Activated CD8-positive, alpha-beta T cell treated with anti-CD3 and anti-CD28 coated beads for 36 hours (primary cell): ENCODE measurements at regions not wholly inside any gene's neighbourhood (a gene's known extent, or its start where the extent isn't known, plus 50 kb on each side); places are given as distances from the start of the nearest gene placed in this dataset.

Source experiments
- ATAC-seq: fragments of 200-7000 bp; cut with Tn5 transposase; one replicate; pipeline ENCODE4 v1.10.0; 2021; ENCODE audit warnings: mild to moderate bottlenecking, moderate library complexity
- CTCF ChIA-PET: fragments of 350-600 bp; sonication (Branson Sonifier 250); formaldehyde crosslinking; loops from one replicate; lab custom pipeline; 2021; ENCODE audit warnings: antibody characterized with exemption; lab: Charles Lee
- POLR2A ChIA-PET: fragments of 350-600 bp; sonication (Branson Sonifier 250); formaldehyde crosslinking; loops from one replicate; lab custom pipeline; 2021; ENCODE audit warnings: antibody characterized with exemption; lab: Charles Lee
- DNase-seq: peaks from one replicate; pipeline ENCODE4 v3.0.0-alpha.2; 2020
- H3K27ac Mint-ChIP-seq: one replicate; pipeline ENCODE4 v1.8.0; 2021; ENCODE audit warnings: mild to moderate bottlenecking, mixed read lengths
- H3K27me3 Mint-ChIP-seq: one replicate; pipeline ENCODE4 v1.8.0; 2021; ENCODE audit warnings: mixed read lengths
- H3K36me3 Mint-ChIP-seq: one replicate; pipeline ENCODE4 v1.8.0; 2021; ENCODE audit warnings: low read depth, mixed read lengths
- H3K4me1 Mint-ChIP-seq: one replicate; pipeline ENCODE4 v1.8.0; 2021; ENCODE audit warnings: low read depth, mixed read lengths
- H3K4me3 Mint-ChIP-seq: one replicate; pipeline ENCODE4 v1.8.0; 2021; ENCODE audit warnings: mild to moderate bottlenecking, moderate library complexity, mixed read lengths
- H3K9me3 Mint-ChIP-seq: one replicate; pipeline ENCODE4 v1.8.0; 2021; ENCODE audit warnings: mixed read lengths
- CTCF ChIP-seq: fragments of 200-600 bp; IDR thresholded peaks from one replicate; pipeline ENCODE4 v1.8.0; 2022; ENCODE audit warnings: antibody characterized with exemption, mild to moderate bottlenecking
- intact Hi-C: fragments of 100-400 bp; cut with micrococcal nuclease; formaldehyde crosslinking; loops from one replicate; pipeline ENCODE4 v1.10.0; 2022

- CTCF ChIA-PET = no interaction called here
These were observed 322.3 kb downstream of the RMST start for GRCh38 chr12:97784904-97785303.

GRCh38 chr12:97790281-97790680 is 327.7 kb downstream of the RMST start:
- H3K4me1 Mint-ChIP-seq = no peaks in the 10 kb centered on the region
- no peak for TF ChIP-seq CTCF
- intact Hi-C loops = no loop called here
- peaks cover 2% of the 10 kb centered on the region for H3K9me3 Mint-ChIP-seq
- ATAC-seq = no peak
- ChIA-PET CTCF (no interaction called here), POLR2A (no interaction called here)
- no peak for DNase-seq
- no peak overlapping the region for H3K4me3 Mint-ChIP-seq
- H3K36me3 Mint-ChIP-seq = no peaks in the 10 kb centered on the region
- no peaks in the 10 kb centered on the region for H3K27me3 Mint-ChIP-seq
- no peak overlapping the region for H3K27ac Mint-ChIP-seq

More at GRCh38 chr12:97784904-97785303, 322.3 kb downstream of the RMST start:
- Mint-ChIP-seq H3K27me3 (no peaks in the 10 kb centered on the region), H3K27ac (no peak overlapping the region), H3K36me3 (no peaks in the 10 kb centered on the region), H3K4me3 (no peak overlapping the region), H3K4me1 (no peaks in the 10 kb centered on the region), H3K9me3 (peaks cover 2% of the 10 kb centered on the region)
- TF ChIP-seq CTCF = no peak
- intact Hi-C loops = no loop called here
- POLR2A ChIA-PET = no interaction called here
- ATAC-seq (no peak), DNase-seq (no peak)

GRCh38 chr12:97797473-97797872 is 334.9 kb downstream of the RMST start:
- no peak for TF ChIP-seq CTCF
- Mint-ChIP-seq H3K4me1 (no peaks in the 10 kb centered on the region), H3K27ac (no peak overlapping the region), H3K36me3 (no peaks in the 10 kb centered on the region), H3K27me3 (no peaks in the 10 kb centered on the region), H3K4me3 (no peak overlapping the region), H3K9me3 (peaks cover 5% of the 10 kb centered on the region)
- ChIA-PET POLR2A (no interaction called here), CTCF (no interaction called here)
- intact Hi-C loops = no loop called here
- DNase-seq (no peak), ATAC-seq (no peak)

DNA sequence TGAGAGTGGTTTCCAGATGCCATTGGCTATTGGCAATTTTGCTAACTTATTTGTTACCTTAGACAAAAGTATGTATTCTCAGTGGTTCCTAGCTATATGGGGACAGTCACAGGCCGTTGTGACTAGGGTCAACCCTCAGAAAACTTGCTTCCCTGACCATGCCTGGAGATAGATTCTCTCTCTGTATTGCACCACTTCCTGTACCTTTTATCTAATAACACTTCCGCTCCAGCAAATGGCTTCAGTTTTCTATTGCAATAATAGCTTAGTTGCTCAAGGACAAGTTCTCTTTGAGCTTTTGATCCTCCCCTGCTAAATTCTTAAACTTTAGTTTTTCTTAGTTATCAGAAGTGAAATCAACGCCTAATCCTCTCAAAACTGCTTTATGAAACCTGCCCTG is 338.0 kb downstream of the RMST start:
- DNase-seq (no peak), ATAC-seq (no peak)
- H3K36me3 Mint-ChIP-seq = no peaks in the 10 kb centered on the region
- H3K27me3 Mint-ChIP-seq = no peaks in the 10 kb centered on the region
- no peak for TF ChIP-seq CTCF
- intact Hi-C loops = no loop called here
- no peaks in the 10 kb centered on the region for H3K4me1 Mint-ChIP-seq
- ChIA-PET POLR2A (no interaction called here), CTCF (interaction anchor here (0.6 to 1.7 kb wide), 2 partner anchors 160 to 226 kb away, joined by 3 to 4 read pairs; no protein-coding TSS in a partner anchor)
- H3K27ac Mint-ChIP-seq = no peak overlapping the region
- H3K9me3 Mint-ChIP-seq = peaks cover 5% of the 10 kb centered on the region
- no peak overlapping the region for H3K4me3 Mint-ChIP-seq

- intact Hi-C loops = no loop called here
- H3K4me3 Mint-ChIP-seq = no peak overlapping the region
- H3K27me3 Mint-ChIP-seq = no peaks in the 10 kb centered on the region
- no peaks in the 10 kb centered on the region for H3K4me1 Mint-ChIP-seq
- no peak for ATAC-seq
- H3K36me3 Mint-ChIP-seq = no peaks in the 10 kb centered on the region
- no peak overlapping the region for H3K27ac Mint-ChIP-seq
- CTCF ChIA-PET = interaction anchor here (1.7 kb wide), 1 partner anchor 159 kb away, joined by 4 read pairs; no protein-coding TSS in a partner anchor
- POLR2A ChIA-PET = no interaction called here
- no peak for TF ChIP-seq CTCF
- DNase-seq = no peak
- H3K9me3 Mint-ChIP-seq = peaks cover 4% of the 10 kb centered on the region
These were observed 339.0 kb downstream of the RMST start for GRCh38 chr12:97801471-97802059.
